Esophagus squamous epithelium (tissue), 5 donors: ENCODE measurements at regions not wholly inside any gene's neighbourhood (a gene's known extent, or its start where the extent isn't known, plus 50 kb on each side); places are given as distances from the start of the nearest gene placed in this dataset.

Experiments
- DNase-seq: peaks from one replicate; lab custom pipeline; 2025; lab: John Stamatoyannopoulos, UW
- H3K27ac ChIP-seq, 4 donors: fragments of 200-600 bp; sonication (generic); one replicate each; pipeline ENCODE4 v1.5.1; 2016 to 2019; ENCODE audit warnings: mild to moderate bottlenecking in 1 of 4
- H3K27me3 ChIP-seq, 4 donors: fragments of 200-600 bp; sonication (generic); 1 replicate in 3 of 4; 2 replicates in 1 of 4; pipeline versions ENCODE4 v1.5.1 to v1.6.0; 2017 to 2021; ENCODE audit warnings: antibody characterized with exemption in 1 of 4
- H3K36me3 ChIP-seq, 3 donors: fragments of 200-600 bp; sonication (generic); one replicate each; pipeline ENCODE4 v1.5.1; 2016 to 2019
- H3K4me1 ChIP-seq, 3 donors: fragments of 200-600 bp; sonication (generic); one replicate each; pipeline ENCODE4 v1.5.1; 2017 to 2019
- H3K4me3 ChIP-seq, 4 donors: fragments of 200-600 bp; sonication (generic); 1 replicate in 3 of 4; 2 replicates in 1 of 4; pipeline ENCODE4 v1.5.1; 2016 to 2019; ENCODE audit warnings: mild to moderate bottlenecking in 2 of 4, moderate library complexity in 1 of 4
- H3K9me3 ChIP-seq, 3 donors: fragments of 200-600 bp; sonication (generic); one replicate each; pipeline ENCODE4 v1.5.1; 2016 to 2019
- POLR2A ChIP-seq, 4 donors: fragments of 450-650 bp; IDR thresholded peaks; one replicate each; pipeline ENCODE4 v1.6.1; 2017; ENCODE audit warnings: antibody characterized with exemption in 4 of 4, mild to moderate bottlenecking in 4 of 4, moderate library complexity in 3 of 4
- WGBS, 2 donors: methylation state at CpG; one replicate each; pipeline ENCODE4 v1.1.5; 2018; 5-methylcytosine and 5-hydroxymethylcytosine counted together
- intact Hi-C: fragments of 100-400 bp; cut with DNase I; formaldehyde crosslinking; loops from one replicate; pipeline ENCODE4 v1.15.0; 2022
- TF ChIP-seq, protein P1 (sequence below), 6 experiments: fragments of 450-650 bp in 4 of 6; fragments of 200-600 bp in 2 of 6; sonication (generic) in 2 of 6; IDR thresholded peaks; one replicate each; pipeline ENCODE4 v1.5.1; 2016 to 2019; ENCODE audit warnings: antibody characterized with exemption in 6 of 6, mild to moderate bottlenecking in 4 of 6, moderate library complexity in 4 of 6
- donor health status: DM: yes; HTN: yes; CAD: no.

GRCh38 chr18:73664896-73665295 is 482.7 kb downstream of the FBXO15 start:
- Histone ChIP-seq H3K36me3 (no peaks in the 10 kb centered on the region), H3K27ac (no peak overlapping the region), H3K9me3 (no peaks in the 10 kb centered on the region), H3K4me3 (no peak overlapping the region), H3K27me3 (no peaks in the 10 kb centered on the region), H3K4me1 (no peaks in the 10 kb centered on the region)
- no peak for DNase-seq
- TF ChIP-seq POLR2A (IDR thresholded peaks at IDR 0.05), result no peak
- TF ChIP-seq, protein P1, sequence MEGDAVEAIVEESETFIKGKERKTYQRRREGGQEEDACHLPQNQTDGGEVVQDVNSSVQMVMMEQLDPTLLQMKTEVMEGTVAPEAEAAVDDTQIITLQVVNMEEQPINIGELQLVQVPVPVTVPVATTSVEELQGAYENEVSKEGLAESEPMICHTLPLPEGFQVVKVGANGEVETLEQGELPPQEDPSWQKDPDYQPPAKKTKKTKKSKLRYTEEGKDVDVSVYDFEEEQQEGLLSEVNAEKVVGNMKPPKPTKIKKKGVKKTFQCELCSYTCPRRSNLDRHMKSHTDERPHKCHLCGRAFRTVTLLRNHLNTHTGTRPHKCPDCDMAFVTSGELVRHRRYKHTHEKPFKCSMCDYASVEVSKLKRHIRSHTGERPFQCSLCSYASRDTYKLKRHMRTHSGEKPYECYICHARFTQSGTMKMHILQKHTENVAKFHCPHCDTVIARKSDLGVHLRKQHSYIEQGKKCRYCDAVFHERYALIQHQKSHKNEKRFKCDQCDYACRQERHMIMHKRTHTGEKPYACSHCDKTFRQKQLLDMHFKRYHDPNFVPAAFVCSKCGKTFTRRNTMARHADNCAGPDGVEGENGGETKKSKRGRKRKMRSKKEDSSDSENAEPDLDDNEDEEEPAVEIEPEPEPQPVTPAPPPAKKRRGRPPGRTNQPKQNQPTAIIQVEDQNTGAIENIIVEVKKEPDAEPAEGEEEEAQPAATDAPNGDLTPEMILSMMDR (IDR thresholded peaks at IDR 0.05), result no peak
- 78 to 100% methylated on average over 2 of the region's 2 CpGs for whole genome bisulfite sequencing, 2 donors
- intact Hi-C loops, result no loop called here

- Histone ChIP-seq H3K36me3 (no peaks in the 10 kb centered on the region), H3K27ac (no peak overlapping the region), H3K9me3 (no peaks in the 10 kb centered on the region), H3K4me1 (no peaks in the 10 kb centered on the region), H3K27me3 (no peaks in the 10 kb centered on the region), H3K4me3 (no peak overlapping the region)
- 44 to 50% methylated on average over 2 of the region's 2 CpGs for WGBS, 2 donors
- intact Hi-C loops, result no loop called here
- DNase-seq, result no peak
- TF ChIP-seq, protein P1 (IDR thresholded peaks at IDR 0.05), result no peak
- TF ChIP-seq POLR2A (IDR thresholded peaks at IDR 0.05), result no peak
These were observed 484.1 kb downstream of the FBXO15 start for GRCh38 chr18:73663581-73663980.

- DNase-seq, result no peak
- WGBS, 2 donors, result 61 to 79% methylated on average over 4 of the region's 4 CpGs
- H3K36me3 ChIP-seq, result no peaks in the 10 kb centered on the region
- H3K27me3 ChIP-seq, result no peaks in the 10 kb centered on the region
- no peaks in the 10 kb centered on the region for H3K9me3 ChIP-seq
- no peak overlapping the region for H3K27ac ChIP-seq
- intact Hi-C loops, result no loop called here
- TF ChIP-seq, protein P1 (IDR thresholded peaks at IDR 0.05), result no peak
- TF ChIP-seq POLR2A (IDR thresholded peaks at IDR 0.05), result no peak
- no peaks in the 10 kb centered on the region for H3K4me1 ChIP-seq
- no peak overlapping the region for H3K4me3 ChIP-seq
These were observed 485.2 kb downstream of the FBXO15 start for GRCh38 chr18:73662421-73662820.

DNA sequence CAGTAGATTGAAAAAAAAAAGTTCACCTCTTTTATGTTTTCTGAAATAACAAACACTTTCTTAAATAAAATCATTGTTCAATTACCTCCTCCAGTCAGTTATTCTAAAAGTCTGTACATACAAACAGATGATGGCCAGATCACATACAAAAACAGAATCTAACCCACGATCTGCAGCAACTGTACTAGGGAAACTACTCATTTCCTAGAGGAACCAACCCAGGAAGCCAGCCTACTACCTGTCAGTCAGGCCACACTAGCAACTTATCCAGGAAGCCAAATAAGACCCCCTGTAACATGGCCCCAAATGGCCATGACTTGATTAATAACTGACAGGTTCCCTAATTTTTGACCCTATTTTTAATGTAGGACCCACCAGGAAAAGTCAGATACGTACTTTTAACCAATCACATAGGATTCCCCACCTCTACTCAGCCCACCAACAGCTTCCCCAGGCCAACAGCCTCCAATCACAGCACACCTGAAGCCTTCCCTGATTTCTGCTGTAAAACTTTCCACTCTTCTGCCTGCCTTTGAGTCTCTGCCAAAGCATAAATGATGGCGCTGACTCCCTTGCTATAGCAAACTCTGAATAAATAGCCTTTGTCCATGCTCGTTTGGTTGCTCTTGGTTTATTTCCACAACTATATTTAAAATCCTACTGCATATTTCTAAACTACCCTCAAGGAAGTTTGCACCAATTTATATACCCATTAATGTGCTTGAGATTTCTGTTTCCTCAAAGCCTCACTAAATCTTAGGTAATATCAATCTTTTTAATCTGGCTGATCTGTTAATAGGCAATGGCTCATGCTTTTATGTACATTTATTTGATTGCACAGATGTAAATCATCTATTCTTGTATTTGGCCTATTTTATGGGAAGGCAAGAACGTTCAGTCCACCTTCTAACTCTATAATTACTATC is 486.4 kb downstream of the FBXO15 start:
- no peak overlapping the region for H3K4me3 ChIP-seq
- H3K27ac ChIP-seq, result no peak overlapping the region
- no peaks in the 10 kb centered on the region for H3K9me3 ChIP-seq
- no peaks in the 10 kb centered on the region for H3K27me3 ChIP-seq
- intact Hi-C loops, result no loop called here
- H3K4me1 ChIP-seq, result no peaks in the 10 kb centered on the region
- TF ChIP-seq POLR2A (IDR thresholded peaks at IDR 0.05), result no peak
- TF ChIP-seq, protein P1 (IDR thresholded peaks at IDR 0.05), result no peak
- DNase-seq, result no peak
- WGBS, 2 donors, result 41 to 47% methylated on average over 5 of the region's 5 CpGs
- H3K36me3 ChIP-seq, result no peaks in the 10 kb centered on the region

DNA sequence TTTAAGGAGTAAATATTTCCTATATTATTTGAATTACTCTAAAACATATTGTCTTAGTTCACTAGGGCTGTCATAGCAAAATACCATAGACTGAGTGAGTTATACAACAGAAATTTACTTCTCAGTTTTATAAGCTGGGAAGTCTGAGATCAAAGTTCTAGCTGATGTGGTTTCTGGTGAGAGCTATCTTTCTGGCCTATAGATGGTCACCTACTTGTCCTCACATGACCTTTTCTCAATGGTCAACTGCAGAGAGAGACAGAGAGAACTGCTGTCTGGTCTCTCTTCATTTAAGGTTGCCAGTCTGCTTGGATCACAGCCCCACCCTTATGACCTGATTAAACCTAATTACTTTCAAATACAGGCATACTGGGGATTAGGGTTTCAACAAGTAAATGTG is 490.9 kb downstream of the FBXO15 start:
- Histone ChIP-seq H3K4me1 (no peaks in the 10 kb centered on the region), H3K27me3 (no peaks in the 10 kb centered on the region), H3K36me3 (no peaks in the 10 kb centered on the region), H3K9me3 (no peaks in the 10 kb centered on the region), H3K27ac (no peak overlapping the region), H3K4me3 (no peak overlapping the region)
- DNase-seq, result no peak
- no peak for TF ChIP-seq POLR2A (IDR thresholded peaks at IDR 0.05)
- TF ChIP-seq, protein P1 (IDR thresholded peaks at IDR 0.05), result no peak
- intact Hi-C loops, result no loop called here
